GM19395 (cell line): ENCODE measurements at regions not wholly inside any gene's neighbourhood (a gene's known extent, or its start where the extent isn't known, plus 50 kb on each side); places are given as distances from the start of the nearest gene placed in this dataset.
"Not testable (repeated sequence)": the region's sequence is repeated elsewhere in the genome, so short reads cannot be mapped to it uniquely, and the experiment has no call there.

Experiments used
- ATAC-seq: cut with Tn5 transposase; IDR thresholded peaks from one replicate; pipeline ENCODE4 v1.9.1; 2021; ENCODE audit warnings: mild to moderate bottlenecking, moderate library complexity; ENCODE audit not compliant: unreplicated experiment

DNA sequence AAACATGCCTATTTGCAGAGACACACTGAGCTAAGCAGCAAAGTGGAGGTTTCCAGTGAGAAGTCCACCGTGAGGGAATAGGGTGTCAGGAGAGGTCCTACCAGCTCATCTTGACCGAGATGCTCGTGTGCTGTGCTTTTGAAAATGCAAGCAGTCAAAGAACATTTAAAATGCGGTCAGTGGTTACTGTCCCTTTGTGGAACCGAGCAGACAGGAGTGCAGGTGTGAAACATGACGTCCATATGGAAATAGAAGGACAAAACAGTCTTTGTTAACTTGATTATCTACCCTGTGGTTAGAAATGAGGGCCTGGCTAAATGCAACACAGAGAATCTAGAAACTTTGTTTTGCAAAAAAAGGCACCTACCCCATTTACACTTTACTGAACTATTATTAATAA, 473.3 kb downstream of the SPATA31A6 start:
- ATAC-seq, result not testable (repeated sequence)

DNA sequence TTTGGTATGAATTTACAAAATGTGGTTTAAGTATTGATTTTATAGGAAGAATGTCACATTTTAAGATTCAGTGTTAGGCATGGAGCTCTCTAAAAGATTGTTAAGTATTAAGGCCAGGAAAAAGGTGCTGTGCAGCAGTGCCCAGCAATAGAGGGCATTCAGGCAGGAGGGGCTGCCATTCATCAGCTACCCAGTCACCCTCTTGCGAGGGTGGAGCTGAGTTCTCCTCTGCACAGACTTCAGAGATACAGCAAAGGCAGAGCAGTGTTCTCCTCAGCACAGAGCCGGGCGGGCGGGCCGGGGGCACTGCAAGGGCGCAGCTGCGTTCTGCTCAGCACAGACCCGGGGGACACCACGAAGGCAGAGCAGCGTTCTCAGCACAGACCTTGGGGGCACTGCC, 474.0 kb downstream of the SPATA31A6 start:
- ATAC-seq, result not testable (repeated sequence)

DNA sequence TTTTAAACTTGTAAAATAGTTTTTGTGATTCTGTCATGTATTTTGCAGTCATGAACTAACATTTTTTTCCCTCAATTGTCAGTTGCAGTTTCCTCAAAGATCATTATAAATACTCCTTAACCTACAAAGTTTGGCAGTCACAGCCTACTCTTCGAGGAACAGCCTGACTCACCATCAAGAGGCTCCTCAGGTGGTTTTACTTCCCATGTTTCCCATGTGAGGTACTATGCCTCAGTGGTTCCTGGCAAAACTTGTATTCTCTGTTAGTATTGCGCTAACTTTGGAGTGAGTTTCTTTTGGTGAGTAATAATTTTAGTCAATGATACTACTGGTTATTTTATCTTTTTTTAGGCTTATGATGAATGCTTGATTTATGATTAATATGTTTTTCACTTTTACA, 513.7 kb downstream of the SPATA31A6 start:
- not testable (repeated sequence) for ATAC-seq

DNA sequence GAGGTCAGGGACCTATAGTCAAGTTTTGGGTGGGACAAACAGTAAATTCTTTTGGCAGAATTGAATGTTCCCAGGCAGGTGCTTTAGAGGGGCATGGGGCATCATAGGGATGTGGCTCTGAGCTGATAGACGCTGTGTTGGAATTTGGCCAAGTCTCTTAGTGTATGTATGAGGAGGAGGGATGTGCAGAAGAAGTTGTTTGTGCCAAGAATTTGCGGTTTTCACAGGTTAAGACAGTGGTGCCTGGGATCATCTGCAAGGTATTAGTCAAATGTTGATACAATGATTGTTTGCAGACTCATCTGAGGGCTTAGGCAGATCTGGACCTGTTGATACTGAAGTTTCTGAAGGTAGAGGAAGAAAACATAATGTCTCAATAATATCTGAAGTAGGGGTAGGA, 519.4 kb downstream of the SPATA31A6 start:
- not testable (repeated sequence) for ATAC-seq

DNA sequence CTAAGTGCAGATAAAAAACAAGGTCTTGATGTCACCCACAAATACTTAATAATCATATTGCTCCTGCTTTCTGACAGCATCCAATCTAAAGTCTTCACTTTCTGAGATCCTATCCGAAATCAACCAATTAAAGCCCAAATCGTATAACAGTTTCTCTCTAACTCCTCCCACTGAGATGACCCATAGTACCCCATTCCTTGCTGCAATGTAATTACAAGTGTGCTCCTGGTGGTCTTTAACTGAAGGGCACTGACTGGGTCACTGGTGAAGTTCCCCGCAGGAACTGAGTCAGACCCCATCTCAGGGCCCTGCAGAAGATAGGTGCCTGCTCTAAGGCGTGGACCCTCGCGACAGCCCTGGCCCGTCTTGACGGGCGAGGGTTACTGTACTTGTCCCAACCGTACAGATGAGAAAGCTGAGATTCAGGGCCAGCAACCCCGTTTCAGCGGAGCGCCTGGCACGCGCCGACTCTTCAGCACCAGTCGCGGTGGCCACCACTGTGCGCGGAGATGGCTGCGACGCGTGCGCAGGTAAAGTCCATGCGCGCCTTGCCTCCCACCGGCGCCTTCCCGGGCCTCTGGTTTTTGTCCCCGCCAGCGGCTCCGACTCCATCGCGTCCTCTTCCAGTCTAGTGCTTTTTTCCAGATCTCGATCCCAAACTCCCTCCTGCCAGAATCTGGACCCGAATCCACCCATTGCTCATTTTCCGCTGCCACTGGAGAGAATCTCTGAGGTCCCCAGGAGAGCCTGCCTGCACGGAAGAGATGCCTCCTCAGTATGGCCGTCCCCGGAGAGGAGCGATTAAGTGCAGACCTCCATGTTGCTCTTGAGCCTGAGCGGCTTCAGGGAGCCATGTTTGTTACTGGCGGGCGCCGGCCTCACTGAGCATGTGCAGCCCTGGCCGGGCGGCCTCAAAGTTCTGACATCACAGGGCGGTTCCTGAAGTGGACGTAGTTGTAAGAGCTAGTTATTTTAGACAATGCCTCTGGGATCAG, 541.7 kb downstream of the SPATA31A6 start:
- ATAC-seq, result not testable (repeated sequence)

DNA sequence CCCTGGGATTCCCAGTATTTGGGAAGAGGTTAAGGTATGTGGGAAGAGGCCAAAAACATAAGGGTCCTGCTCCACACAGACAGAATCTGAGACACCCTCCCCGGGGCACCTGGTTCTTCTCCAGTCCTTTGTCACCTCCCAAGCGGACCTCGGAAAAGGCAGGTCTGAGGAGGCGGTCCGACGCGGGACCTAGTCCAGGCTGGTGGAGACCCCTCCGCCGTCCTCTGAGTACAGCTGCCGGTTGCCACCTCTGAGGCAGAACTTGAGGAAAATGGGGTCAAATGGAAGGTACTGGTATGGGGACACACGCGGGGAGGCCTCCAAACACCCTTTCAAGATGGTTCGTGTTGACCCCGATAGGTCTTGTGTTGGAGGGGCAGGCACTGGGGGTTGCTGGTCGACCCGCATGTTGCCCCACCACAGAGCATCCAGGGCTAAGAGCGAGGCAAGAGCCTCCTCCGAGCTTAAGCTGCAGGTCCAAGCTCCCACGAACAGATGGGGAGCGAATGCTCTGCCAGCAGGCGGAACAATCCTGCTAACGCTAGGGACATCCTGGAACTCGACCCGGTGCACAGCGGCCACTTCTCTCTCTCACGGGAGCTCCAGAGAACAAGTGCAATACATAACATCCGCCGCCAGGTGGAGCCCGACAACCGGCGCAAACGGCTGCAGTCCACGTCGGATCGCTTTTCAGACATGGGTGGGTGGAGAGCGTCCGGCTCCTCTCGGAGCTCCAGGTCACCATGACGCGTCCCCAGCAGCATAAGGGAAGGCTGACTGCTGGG, 559.8 kb downstream of the SPATA31A6 start:
- peak; percentile 80 for ATAC-seq

DNA sequence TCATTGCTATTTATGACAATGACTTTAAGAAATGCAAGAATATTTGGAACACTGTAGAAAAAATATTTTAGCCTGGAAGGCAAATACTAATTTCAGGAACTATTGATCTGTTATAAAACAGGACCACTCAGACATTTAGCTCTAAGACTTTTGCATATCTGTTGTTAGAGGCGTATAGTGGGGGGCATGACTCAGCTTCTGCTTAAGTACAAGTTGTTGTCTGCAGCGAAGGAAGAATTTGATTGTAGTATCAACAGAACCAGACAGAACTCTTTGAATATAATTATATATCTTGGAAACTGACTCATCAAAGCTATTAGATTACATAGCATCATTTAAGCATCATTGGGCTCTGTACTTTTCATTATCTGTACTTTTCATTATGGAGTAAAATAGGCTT, 573.8 kb downstream of the SPATA31A6 start:
- not testable (repeated sequence) for ATAC-seq

DNA sequence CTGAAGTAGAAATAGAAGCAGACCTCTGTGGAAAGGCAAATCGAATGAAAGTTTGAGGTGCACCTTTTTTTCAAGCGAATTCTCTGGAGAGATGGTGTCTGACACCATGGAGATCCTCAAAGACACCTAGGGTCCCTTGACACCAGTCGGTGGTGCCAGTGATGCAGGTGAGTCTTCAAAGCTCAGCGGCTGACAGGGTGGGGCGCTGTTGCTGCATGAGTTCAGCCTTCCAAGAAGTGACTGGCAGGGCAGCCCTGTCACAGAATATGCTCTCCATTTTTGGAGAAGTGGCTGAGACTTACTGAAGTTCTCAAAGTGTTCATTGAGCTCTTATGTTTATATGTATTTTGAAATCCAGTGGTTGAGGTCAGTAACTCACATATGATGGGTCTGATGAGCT, 575.9 kb downstream of the SPATA31A6 start:
- not testable (repeated sequence) for ATAC-seq

DNA sequence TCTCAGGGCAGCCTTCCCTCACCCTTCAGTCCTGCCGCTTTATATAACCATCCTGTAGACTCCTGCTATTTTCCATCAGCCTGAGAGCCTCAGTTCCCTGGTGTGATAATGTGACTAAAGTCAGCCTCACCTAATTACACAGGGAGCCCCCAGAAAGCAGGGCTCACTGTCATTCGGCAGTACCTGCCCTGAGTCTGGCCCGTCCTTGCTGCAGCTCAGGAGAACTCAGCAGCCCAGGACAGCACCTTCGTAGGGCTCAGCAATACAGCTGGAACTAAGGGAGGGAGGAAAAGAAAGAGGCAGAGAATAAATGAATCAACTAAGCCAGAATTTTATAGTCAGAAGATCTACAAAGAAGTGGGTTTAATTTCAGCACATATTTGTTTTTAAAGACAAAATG, 598.7 kb downstream of the SPATA31A6 start:
- ATAC-seq, result not testable (repeated sequence)

DNA sequence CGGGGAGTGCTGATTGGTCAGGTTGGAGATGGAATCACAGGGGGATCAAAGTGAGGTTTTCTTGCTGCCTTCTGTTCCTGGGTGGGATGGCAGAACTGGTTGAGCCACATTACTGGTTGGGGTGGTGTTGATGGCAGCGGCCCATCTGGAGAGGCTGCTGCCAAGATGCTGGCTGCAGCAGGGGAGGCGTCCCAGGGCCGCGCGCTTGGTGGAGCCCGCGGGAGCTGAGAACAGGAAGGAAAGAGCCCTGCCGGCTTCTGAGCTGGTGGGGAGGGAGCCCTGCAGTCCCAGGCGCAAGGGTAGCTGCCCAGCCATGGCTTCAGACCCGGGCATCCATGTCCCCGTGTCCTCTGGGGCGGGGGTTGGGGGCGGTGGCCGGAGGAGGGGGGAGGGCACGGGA, 609.3 kb downstream of the SPATA31A6 start:
- not testable (repeated sequence) for ATAC-seq

DNA sequence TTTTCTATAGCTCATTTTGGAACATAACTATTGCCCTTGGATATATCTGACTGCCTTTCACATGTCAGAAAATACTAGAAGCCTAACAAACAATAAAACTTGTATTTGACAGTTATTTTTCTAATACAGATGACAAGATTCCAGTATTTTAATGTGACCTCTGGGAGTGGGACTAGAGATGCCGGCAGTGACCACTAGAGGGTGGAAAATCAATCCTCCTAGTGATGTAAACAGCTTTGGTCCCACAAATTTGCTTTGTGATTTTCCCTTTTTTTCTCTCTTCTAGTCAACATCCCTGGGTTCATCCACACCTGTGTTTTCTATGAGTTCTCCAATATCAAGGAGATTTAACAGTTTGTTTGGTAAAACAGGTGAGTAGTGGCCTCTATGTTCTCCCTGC, 615.1 kb downstream of the SPATA31A6 start:
- peak; percentile 73 for ATAC-seq

DNA sequence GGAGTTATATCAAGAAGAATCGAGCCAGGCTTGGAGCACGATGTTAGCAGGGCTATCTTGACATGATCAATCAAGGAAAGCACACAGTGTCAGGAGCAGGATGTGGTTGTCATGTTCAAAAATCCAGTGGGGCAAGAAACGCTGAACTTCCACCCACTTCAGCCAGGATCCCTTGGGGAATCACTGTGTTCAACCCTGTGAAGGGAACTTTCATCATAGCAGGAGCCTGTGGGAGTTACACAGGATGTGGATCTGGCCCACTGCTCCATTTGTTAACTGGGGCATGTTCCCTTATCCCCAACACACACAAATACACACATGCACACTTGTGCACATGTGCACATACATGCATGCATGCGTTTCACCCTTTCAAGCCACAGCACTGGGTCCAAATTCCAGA, 619.3 kb downstream of the SPATA31A6 start:
- not testable (repeated sequence) for ATAC-seq

DNA sequence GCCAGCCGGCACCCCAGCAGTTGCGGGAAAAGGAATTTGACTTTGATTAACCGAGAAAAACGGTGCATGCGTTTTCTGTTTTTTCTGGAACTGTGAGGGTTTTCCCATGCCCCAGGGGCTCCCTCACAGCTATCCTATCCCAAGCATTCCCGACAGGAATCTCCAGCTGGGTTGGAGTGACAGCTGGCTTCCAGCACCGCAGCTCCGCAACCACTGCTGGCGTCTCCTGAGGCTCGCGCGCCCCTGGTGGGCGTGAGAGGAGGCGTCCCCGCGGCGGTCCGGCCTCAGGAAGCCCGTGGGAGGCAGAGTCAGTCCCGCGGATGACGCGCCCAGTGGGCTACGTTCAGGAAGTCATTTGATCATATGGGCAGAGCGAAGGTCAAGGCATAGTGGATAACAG, 623.2 kb downstream of the SPATA31A6 start:
- not testable (repeated sequence) for ATAC-seq

DNA sequence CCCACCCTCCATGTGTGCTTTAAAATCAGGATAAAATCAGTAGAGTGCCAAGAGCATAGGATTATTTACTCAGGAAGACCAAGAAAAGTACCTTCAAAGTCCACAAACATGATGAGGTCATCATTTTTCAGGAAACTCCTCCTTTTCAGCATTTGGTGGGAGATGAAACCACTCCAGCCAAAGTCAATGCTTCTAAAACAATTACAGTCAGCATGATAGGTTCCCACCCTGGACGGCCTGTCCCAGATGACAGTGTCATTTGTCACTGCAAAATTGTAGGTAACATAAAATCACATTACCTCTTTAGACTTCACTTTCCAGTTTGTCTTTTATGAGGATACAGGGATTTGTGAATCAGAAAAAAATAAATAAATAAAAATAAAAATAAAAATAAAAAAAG, 638.0 kb downstream of the SPATA31A6 start:
- not testable (repeated sequence) for ATAC-seq

DNA sequence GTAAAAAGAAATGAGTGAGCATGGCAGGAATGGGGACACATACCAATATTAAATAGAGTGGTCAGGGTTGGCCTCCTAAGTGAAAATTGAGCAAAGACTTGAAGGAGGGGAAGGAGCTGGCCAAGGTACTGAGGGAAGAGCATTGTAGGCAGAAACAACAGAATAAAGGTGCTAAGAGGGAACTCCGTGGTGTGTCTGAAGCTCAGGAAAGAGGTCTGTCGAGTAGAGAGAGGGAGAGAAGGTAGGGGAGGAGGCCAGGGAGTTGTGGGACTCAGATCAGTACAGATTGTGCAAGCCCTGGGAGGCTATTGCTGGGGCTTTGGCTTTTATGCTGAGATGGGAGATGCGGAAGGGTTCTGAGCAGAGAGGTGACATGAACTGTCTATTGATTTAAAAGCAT, 664.7 kb downstream of the SPATA31A6 start:
- ATAC-seq, result not testable (repeated sequence)

DNA sequence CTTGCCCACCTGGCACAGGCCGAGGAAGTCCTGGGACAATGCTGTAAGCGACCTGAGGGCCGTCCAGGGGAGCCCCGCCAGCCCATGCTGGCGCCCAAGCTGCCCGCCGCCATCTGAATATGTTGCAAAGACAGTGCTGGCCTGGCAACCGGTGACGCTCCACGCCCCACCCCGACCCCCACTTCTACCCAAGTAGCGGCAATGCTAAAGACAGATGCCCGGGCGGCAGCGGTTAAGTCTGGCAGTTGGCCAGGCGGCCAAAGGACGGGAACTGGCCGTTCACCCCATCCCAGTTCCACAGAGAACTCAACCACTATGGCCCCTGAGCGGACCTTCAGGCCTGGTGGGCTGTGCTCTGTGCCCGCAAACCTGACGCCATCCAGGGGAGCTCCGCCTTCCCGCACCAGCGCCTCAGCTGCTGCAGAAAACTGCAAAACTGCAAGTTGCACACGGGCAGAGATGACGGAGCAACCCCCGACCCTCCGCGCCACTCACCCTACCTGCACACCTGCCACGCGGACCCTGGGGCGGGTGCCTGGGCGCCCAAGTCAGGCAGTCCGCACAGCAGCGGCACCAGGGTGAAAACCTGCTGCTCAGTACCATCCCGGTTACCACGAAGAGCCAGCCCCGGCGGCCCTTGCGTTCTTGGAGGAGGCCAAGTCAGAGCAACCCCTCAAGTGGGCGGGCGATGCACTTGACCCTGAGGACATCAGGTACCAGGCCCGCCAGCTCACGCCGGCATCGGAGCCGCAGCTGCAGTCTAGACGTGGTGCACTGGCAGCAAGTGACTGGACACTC, 667.6 kb downstream of the SPATA31A6 start:
- ATAC-seq, result not testable (repeated sequence)

DNA sequence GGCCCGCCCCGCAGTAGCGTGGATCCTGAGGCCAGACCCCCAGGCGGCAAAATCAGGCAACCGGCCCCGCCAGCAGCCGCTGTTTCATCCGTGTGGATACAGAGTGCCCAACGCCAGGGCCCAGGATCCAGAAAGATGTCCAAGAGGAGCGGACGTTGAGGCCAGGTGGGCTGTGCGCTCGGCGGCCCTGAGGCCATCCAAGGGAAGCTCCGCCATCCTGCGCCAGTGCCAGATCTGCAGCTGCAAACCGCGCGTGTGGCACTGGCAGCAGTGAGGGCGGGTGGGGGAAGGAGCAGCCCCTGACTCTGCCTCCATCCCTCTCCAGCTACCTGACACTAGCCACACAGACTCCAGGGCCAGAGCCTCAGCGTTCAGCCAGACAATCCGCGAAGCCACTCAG, 668.2 kb downstream of the SPATA31A6 start:
- not testable (repeated sequence) for ATAC-seq

DNA sequence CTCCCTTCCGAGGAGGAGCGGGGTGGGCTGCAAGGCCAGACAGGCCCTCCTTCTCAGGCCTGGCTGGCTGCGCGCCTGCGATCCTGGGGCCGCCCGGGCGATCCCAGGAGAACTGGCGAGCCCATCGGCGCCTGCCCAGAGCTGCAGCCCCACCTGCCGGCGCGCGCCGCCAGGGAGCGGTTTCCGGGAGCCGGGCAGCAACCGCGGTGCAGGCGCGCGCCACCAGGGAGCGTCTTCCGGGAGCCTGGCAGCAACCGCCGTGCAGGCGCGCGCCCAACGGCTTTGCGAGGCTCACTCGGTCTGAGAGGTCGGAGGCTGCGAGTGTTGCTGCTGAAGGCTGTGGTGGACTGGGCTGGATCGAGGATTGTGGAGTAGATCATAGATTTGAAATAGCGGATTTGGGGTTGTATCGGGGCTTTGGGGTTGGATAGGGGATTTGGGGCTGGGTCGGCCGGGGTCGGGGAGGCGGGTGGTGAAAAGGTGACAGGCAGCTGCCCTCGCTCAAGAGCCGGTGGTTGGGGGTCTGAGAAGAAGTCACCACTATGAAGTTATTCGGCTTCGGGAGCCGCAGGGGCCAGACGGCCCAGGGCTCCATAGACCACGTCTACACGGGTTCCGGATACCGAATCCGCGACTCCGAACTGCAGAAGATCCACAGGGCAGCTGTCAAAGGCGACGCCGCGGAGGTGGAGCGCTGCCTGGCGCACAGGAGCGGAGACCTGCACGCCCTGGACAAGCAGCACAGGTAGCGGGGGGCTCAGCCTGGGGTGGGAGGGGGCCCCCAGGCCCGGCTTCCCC, 668.9 kb downstream of the SPATA31A6 start:
- ATAC-seq, result not testable (repeated sequence)

DNA sequence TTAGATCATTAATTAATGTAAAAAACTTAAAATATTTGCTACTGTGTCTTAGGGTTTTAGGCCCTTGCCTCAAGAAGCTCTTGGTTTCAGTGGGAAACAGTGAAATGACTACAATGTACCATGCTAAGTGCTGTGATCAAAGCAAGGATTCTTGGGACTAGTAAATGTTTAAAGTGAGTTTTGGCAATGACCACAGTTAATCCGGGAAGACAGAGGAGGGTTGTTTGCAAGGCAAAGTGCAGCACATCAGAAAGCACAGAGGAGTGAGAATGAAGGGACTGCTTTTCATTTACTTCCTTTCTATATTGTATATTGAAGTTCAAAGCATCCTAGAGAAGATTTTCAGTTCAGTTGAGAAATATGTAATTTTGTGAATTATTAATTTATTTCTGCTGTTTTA, 676.7 kb downstream of the SPATA31A6 start:
- ATAC-seq, result not testable (repeated sequence)

DNA sequence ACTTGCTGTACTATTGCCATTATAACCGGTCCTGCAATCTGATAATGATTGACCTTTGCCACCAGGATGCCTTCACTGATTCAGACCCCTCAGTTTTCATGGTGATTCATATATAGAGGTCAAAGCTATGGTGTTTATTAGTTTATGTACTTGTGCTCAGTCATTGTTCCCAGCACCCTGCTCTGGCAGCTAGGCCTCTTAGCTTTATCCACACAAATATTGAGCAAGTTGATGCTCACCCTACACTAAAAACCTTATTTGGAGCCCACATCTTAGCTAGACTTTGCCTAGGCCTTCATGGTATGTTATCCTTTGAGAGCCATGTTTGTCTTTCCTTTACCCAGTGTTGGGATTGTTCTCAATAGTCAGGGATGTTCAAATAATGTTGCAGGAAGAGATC, 679.0 kb downstream of the SPATA31A6 start:
- ATAC-seq, result not testable (repeated sequence)
